Hepatocyte (in vitro differentiated cells): ENCODE measurements at regions not wholly inside any gene's neighbourhood (a gene's known extent, or its start where the extent isn't known, plus 50 kb on each side); places are given as distances from the start of the nearest gene placed in this dataset.

ENCODE experiments used
- EZH2 ChIP-seq: fragments of 200-600 bp; sonication (generic); IDR thresholded peaks from 2 replicates; pipeline ENCODE4 v1.6.1; 2016; ENCODE audit warnings: antibody characterized with exemption, mild to moderate bottlenecking, borderline replicate concordance
- TF ChIP-seq, protein P1 (sequence below): fragments of 200-600 bp; sonication (generic); IDR thresholded peaks from 2 replicates; pipeline ENCODE4 v1.5.1; 2016; ENCODE audit warnings: antibody characterized with exemption, mild to moderate bottlenecking; ENCODE audit not compliant: poor library complexity

DNA sequence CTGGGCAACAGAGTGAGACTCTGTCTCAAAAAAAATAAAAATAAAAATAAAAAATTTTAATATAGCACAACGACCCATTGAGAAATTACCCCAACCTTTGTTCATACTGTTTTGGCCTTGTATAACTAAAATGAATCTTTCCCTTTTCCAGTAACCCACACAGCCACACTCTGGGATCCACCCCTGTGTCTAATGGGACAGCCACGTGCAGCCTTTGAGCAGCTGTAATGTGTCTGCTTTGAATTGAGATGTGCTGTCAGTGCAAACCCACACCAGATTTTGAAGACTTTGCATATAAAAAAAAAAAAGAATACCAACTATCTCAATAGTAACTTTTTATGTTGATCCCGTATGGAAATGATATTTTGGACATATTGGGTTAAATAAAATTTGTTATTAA, 112.7 kb upstream of the UBL3 start:
- TF ChIP-seq, protein P1, sequence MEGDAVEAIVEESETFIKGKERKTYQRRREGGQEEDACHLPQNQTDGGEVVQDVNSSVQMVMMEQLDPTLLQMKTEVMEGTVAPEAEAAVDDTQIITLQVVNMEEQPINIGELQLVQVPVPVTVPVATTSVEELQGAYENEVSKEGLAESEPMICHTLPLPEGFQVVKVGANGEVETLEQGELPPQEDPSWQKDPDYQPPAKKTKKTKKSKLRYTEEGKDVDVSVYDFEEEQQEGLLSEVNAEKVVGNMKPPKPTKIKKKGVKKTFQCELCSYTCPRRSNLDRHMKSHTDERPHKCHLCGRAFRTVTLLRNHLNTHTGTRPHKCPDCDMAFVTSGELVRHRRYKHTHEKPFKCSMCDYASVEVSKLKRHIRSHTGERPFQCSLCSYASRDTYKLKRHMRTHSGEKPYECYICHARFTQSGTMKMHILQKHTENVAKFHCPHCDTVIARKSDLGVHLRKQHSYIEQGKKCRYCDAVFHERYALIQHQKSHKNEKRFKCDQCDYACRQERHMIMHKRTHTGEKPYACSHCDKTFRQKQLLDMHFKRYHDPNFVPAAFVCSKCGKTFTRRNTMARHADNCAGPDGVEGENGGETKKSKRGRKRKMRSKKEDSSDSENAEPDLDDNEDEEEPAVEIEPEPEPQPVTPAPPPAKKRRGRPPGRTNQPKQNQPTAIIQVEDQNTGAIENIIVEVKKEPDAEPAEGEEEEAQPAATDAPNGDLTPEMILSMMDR: no peak
- no peak for TF ChIP-seq EZH2
